ENCODE measurements at regions not wholly inside any gene's neighbourhood (a gene's known extent, or its start where the extent isn't known, plus 50 kb on each side); places are given as distances from the start of the nearest gene placed in this dataset.

- TF ChIP-seq ZNF563 (CRISPR knock-in tag; IDR thresholded peaks at IDR 0.05) (no peak), ZBTB3 (CRISPR knock-in tag; IDR thresholded peaks at IDR 0.05; ENCODE audit: borderline replicate concordance, low read depth) (no peak), LCORL (IDR thresholded peaks at IDR 0.05) (no peak), LCORL (CRISPR knock-in tag; IDR thresholded peaks at IDR 0.05) (no peak), ZNF562 (CRISPR knock-in tag; IDR thresholded peaks at IDR 0.05; ENCODE audit: borderline replicate concordance) (no peak), PHF20 (CRISPR knock-in tag; IDR thresholded peaks at IDR 0.05) (no peak), MED13 (CRISPR knock-in tag; IDR thresholded peaks at IDR 0.05) (no peak), ZBTB40 (IDR thresholded peaks at IDR 0.05) (peak; percentile 32; the same call in 1 of the 2 replicates), ZBTB40 (CRISPR knock-in tag; IDR thresholded peaks at IDR 0.05) (no peak), CHCHD3 (CRISPR knock-in tag; IDR thresholded peaks at IDR 0.05) (no peak), ZNF430 (CRISPR knock-in tag; IDR thresholded peaks at IDR 0.05) (no peak), ATM (IDR thresholded peaks at IDR 0.05; ENCODE audit: borderline replicate concordance) (0 out of 2 replicates have a peak, but pooled peaks have one; percentile 41), ZNF720 (CRISPR knock-in tag; IDR thresholded peaks at IDR 0.05) (no peak), ZNF550 (CRISPR knock-in tag; IDR thresholded peaks at IDR 0.05; ENCODE audit: borderline replicate concordance) (no peak), ZNF598 (CRISPR knock-in tag; IDR thresholded peaks at IDR 0.05; ENCODE audit: borderline replicate concordance) (no peak), HNRNPK (IDR thresholded peaks at IDR 0.05; ENCODE audit: low read depth, low read length, poor library complexity, severe bottlenecking) (peak; percentile 49)
- TF ChIP-seq, protein P1, sequence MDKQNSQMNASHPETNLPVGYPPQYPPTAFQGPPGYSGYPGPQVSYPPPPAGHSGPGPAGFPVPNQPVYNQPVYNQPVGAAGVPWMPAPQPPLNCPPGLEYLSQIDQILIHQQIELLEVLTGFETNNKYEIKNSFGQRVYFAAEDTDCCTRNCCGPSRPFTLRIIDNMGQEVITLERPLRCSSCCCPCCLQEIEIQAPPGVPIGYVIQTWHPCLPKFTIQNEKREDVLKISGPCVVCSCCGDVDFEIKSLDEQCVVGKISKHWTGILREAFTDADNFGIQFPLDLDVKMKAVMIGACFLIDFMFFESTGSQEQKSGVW (CRISPR knock-in tag; IDR thresholded peaks at IDR 0.05; ENCODE audit: borderline replicate concordance) = no peak
Measured at GRCh38 chr6:167547328-167547692, 222.4 kb downstream of the TTLL2 start (continued).
